ENCODE measurements at regions not wholly inside any gene's neighbourhood (a gene's known extent, or its start where the extent isn't known, plus 50 kb on each side); places are given as distances from the start of the nearest gene placed in this dataset.

DNA sequence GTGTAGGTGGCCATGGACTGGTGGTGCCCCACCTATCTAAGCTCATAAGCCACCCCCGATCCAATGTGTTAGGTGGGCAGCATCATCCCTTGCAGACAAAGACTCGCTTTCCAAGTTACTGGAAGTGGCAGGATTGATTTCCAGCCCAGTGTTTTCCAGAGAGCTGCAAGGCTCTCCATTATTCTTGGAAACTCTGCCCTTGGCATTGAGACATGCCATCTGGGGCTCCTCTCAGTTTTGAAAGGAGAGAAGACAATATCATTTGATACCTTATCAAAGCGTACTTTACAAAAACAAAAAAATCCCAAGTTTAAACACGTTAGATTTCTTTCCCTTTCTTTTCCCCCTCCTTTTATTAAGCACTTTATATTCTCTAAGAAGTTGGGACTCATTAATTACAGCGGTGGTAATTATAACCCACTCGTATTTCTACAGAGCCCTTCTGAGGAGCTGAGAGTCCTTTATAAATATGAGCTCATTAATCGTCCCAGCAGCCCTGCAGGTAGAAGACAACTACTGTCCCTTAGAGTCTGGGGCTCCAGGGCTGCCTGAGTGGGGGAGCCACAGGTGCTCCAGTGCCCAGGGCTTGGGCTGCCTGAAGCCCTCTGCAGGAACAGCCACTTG lies 226.1 kb downstream of the TLE3 start:
- no peak for TF ChIP-seq SP1 (IDR thresholded peaks at IDR 0.05)
- no peak for TF ChIP-seq FOXK2 (IDR thresholded peaks at IDR 0.05)
- no peak for TF ChIP-seq ELF4 (IDR thresholded peaks at IDR 0.05)
- TF ChIP-seq BHLHE40 (IDR thresholded peaks at IDR 0.05; ENCODE audit: borderline replicate concordance) = no peak
- no peak for TF ChIP-seq ZNF384 (IDR thresholded peaks at IDR 0.05)
- no peak for TF ChIP-seq HDGF (IDR thresholded peaks at IDR 0.05; ENCODE audit: borderline replicate concordance)
- no peak for TF ChIP-seq FOXA1 (IDR thresholded peaks at IDR 0.05)
- no peak for TF ChIP-seq SUZ12 (IDR thresholded peaks at IDR 0.05)
- TF ChIP-seq TARDBP (IDR thresholded peaks at IDR 0.05) = no peak
- TF ChIP-seq LEF1 (IDR thresholded peaks at IDR 0.05; ENCODE audit: borderline replicate concordance) = no peak

Data from HEK293T (cell line).